HepG2 (cell line): ENCODE measurements at regions not wholly inside any gene's neighbourhood (a gene's known extent, or its start where the extent isn't known, plus 50 kb on each side); places are given as distances from the start of the nearest gene placed in this dataset.

Experiments used
- ATAC-seq: fragments of 200-7000 bp; cut with Tn5 transposase; 3 replicates; pipeline ENCODE4 v1.9.1; 2020; ENCODE audit warnings: mild to moderate bottlenecking, moderate library complexity
- BruUV-seq: library from RNA; stranded (reverse); fragments of 400-500 nt; replicated peaks from 2 replicates; lab custom pipeline; 2021; lab: Mats Ljungman, UMichigan
- CTCF ChIA-PET: fragments of 300-600 bp; formaldehyde crosslinking; extraction: SDS; loops from one replicate; lab custom pipeline; 2021; ENCODE audit warnings: low total read pairs, inconsistent platforms, low intra/inter-chr PET ratio; lab: Yijun Ruan, JAX
- POLR2A ChIA-PET: fragments of 350-600 bp; sonication (Branson Sonifier 250); formaldehyde crosslinking; loops from one replicate; lab custom pipeline; 2020; ENCODE audit warnings: antibody characterized with exemption, inconsistent platforms; lab: Yijun Ruan, JAX
- DNase-seq: peaks from one replicate; pipeline ENCODE4 v3.0.0-alpha.2; 2015; ENCODE audit warnings: low spot score
- FAIRE-seq: peaks from 3 replicates; lab custom pipeline; 2011; peaks lifted over from hg19 to GRCh38; lab: Jason Lieb, UNC
- H2AFZ ChIP-seq: one replicate; pipeline ENCODE4 v1.6.1; 2011; ENCODE audit warnings: low read length, inconsistent platforms
- H3K27ac ChIP-seq: fragments of 300-600 bp; 3 replicates; pipeline ENCODE4 v1.8.0; 2011; ENCODE audit warnings: mixed run types, mild to moderate bottlenecking, mixed read lengths, low read length, inconsistent platforms; ENCODE audit not compliant: insufficient read depth; ENCODE audit errors: extremely low read length
- H3K27me3 ChIP-seq, 2 experiments: fragments of 200-600 bp in 1 of 2; 2 replicates in 1 of 2; 3 replicates in 1 of 2; pipeline versions ENCODE4 v1.6.0 to v1.8.0; 2011; ENCODE audit warnings: low read length in 2 of 2, mild to moderate bottlenecking in 2 of 2, moderate library complexity in 2 of 2, inconsistent platforms in 1 of 2; ENCODE audit not compliant: insufficient read depth in 2 of 2, control insufficient read depth in 1 of 2
- H3K36me3 ChIP-seq, 2 experiments: fragments of 200-600 bp in 1 of 2; replicated peaks in 1 of 2; 2 replicates in 1 of 2; 3 replicates in 1 of 2; pipeline versions ENCODE4 v1.5.1 to v1.8.0; 2011; ENCODE audit warnings: low read length in 2 of 2, inconsistent platforms in 1 of 2; ENCODE audit not compliant: insufficient read depth in 2 of 2, control insufficient read depth in 1 of 2
- H3K4me1 ChIP-seq: 2 replicates; pipeline ENCODE4 v1.5.1; 2012; ENCODE audit warnings: low read length, inconsistent platforms; ENCODE audit not compliant: insufficient read depth
- H3K4me2 ChIP-seq: 2 replicates; pipeline ENCODE4 v1.6.0; 2011; ENCODE audit warnings: low read depth, low read length, inconsistent platforms
- H3K4me3 ChIP-seq, 3 experiments: fragments of 200-600 bp in 1 of 3; sonication (generic), shearing (Covaris generic) in 1 of 3; replicated peaks in 1 of 3; 2 replicates each; pipeline ENCODE4 v1.5.1; 2011 to 2016; ENCODE audit warnings: low read length in 3 of 3, inconsistent platforms in 2 of 3, low read depth in 2 of 3, mild to moderate bottlenecking in 2 of 3, control low read depth in 1 of 3, mixed read lengths in 1 of 3; ENCODE audit not compliant: insufficient read depth in 1 of 3
- H3K79me2 ChIP-seq: one replicate; pipeline ENCODE4 v1.6.1; 2011; ENCODE audit warnings: low read length, inconsistent platforms; ENCODE audit not compliant: insufficient read depth
- H3K9ac ChIP-seq: 2 replicates; pipeline ENCODE4 v1.6.0; 2011; ENCODE audit warnings: mild to moderate bottlenecking, low read depth, low read length, inconsistent platforms; ENCODE audit not compliant: insufficient read depth
- H3K9me3 ChIP-seq: 2 replicates; pipeline ENCODE4 v1.5.1; 2012; ENCODE audit warnings: mild to moderate bottlenecking, low read length
- H4K20me1 ChIP-seq: 2 replicates; pipeline ENCODE4 v1.6.0; 2011; ENCODE audit warnings: inconsistent platforms, mild to moderate bottlenecking, low read length, moderate library complexity; ENCODE audit not compliant: insufficient read depth
- NFIB ChIP-seq: sonication (generic); formaldehyde crosslinking; IDR thresholded peaks from 2 replicates; pipeline ENCODE4 v1.9.0; 2021; ENCODE audit warnings: missing genetic modification reagents, mild to moderate bottlenecking, borderline replicate concordance
- NFKB2 ChIP-seq: sonication (generic); formaldehyde crosslinking; IDR thresholded peaks from 2 replicates; pipeline ENCODE4 v1.4.0; 2020; ENCODE audit warnings: missing genetic modification reagents, borderline replicate concordance
- NR2F2 ChIP-seq: IDR thresholded peaks from 2 replicates; pipeline ENCODE4 v1.6.1; 2012; ENCODE audit warnings: low read depth, inconsistent platforms, borderline replicate concordance
- PCBP2 ChIP-seq: fragments of 200-400 bp; formaldehyde crosslinking; optimal IDR thresholded peaks from 2 replicates; pipeline ENCODE3; 2018; ENCODE audit warnings: low read length, low read depth; ENCODE audit not compliant: poor library complexity, severe bottlenecking
- PLRG1 ChIP-seq: fragments of 450-650 bp; conservative IDR thresholded peaks from 2 replicates; pipeline ENCODE4 v1.6.1; 2016
- RXRA ChIP-seq: sonication (generic); formaldehyde crosslinking; IDR thresholded peaks from 2 replicates; pipeline ENCODE4 v1.5.1; 2020; ENCODE audit warnings: missing genetic modification reagents
- ZNF83 ChIP-seq: sonication (generic); formaldehyde crosslinking; IDR thresholded peaks from 2 replicates; pipeline ENCODE4 v1.4.0; 2020; ENCODE audit warnings: missing genetic modification reagents, mild to moderate bottlenecking, borderline replicate concordance
- ZNF850 ChIP-seq: sonication (generic); formaldehyde crosslinking; conservative IDR thresholded peaks from 2 replicates; pipeline ENCODE4 v1.9.0; 2021; ENCODE audit warnings: mild to moderate bottlenecking, missing genetic modification reagents
- ZSCAN25 ChIP-seq: sonication (generic); formaldehyde crosslinking; IDR thresholded peaks from 2 replicates; pipeline ENCODE4 v1.8.0; 2022; ENCODE audit warnings: mild to moderate bottlenecking, missing genetic modification reagents
- WGBS: methylation state at CpG from one replicate; pipeline ENCODE4 v1.1.6; 2017; ENCODE audit warnings: low lambda C conversion rate; 5-methylcytosine and 5-hydroxymethylcytosine counted together
- in situ Hi-C: cut with HindIII; loops from 2 replicates; pipeline ENCODE4 v1.10.0; 2017; ENCODE audit warnings: low pct_unique_long_range_greater_than_20kb; ENCODE audit not compliant: extremely low pct_ligation_motif_present
- intact Hi-C: fragments of 100-400 bp; cut with micrococcal nuclease; formaldehyde crosslinking; loops from one replicate; pipeline ENCODE4 v1.10.0; 2022; ENCODE audit not compliant: unreplicated experiment

GRCh38 chr16:87028481-87029320 is 288.5 kb downstream of the C16orf95 start:
- ATAC-seq: no peak
- Histone ChIP-seq H2AFZ (no peak overlapping the region), H3K4me2 (no peak overlapping the region), H4K20me1 (no peaks in the 10 kb centered on the region), H3K9ac (no peak overlapping the region), H3K27me3 (peaks cover 0 to 31% of the 10 kb centered on the region in 2 experiments; a peak in 4 of 5 replicates), H3K36me3 (no peaks in the 10 kb centered on the region), H3K4me3 (no peak overlapping the region), H3K9me3 (no peaks in the 10 kb centered on the region), H3K27ac (no peak overlapping the region), H3K4me1 (no peaks in the 10 kb centered on the region), H3K79me2 (no peaks in the 10 kb centered on the region)
- ChIA-PET CTCF (no interaction called here), POLR2A (no interaction called here)
- no peak for DNase-seq
- TF ChIP-seq ZSCAN25 (CRISPR knock-in tag): no peak
- no peak for TF ChIP-seq ZNF850 (CRISPR knock-in tag)
- no peak for TF ChIP-seq PCBP2
- TF ChIP-seq NFKB2: no peak
- TF ChIP-seq ZNF83 (CRISPR knock-in tag): no peak
- no peak for TF ChIP-seq RXRA
- FAIRE-seq: no peak
- no TSS peak for BruUV-seq
- intact Hi-C loops (no loop called here), in situ Hi-C loops (no loop called here)
- WGBS: 17% methylated on average over 13 of the region's 14 CpGs

DNA sequence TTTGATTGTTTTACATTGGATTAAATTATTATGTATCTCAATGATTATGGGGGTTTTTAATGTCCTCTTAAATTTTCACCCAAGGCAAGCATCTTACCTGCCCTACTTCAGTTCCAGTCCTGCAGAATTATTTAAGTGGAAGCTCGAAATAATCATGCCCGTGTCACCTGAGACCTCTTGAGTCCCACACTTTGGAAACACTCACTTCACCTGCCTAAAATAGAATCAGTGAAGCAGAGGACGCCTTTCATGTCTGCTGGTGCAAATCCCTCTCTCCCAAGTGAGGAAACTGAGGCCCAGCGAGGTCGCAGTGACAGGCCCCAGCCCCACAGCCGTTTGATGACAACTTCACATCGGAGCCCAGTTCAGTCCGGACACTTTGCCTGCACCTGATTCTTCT is 284.6 kb downstream of the C16orf95 start:
- Histone ChIP-seq H3K27ac (no peak overlapping the region), H4K20me1 (no peaks in the 10 kb centered on the region), H3K9me3 (no peaks in the 10 kb centered on the region), H3K4me2 (no peak overlapping the region), H3K27me3 (peaks cover 0 to 49% of the 10 kb centered on the region in 2 experiments; a peak in 4 of 5 replicates), H3K36me3 (no peaks in the 10 kb centered on the region), H3K79me2 (no peaks in the 10 kb centered on the region), H3K9ac (no peak overlapping the region), H2AFZ (no peak overlapping the region), H3K4me1 (no peaks in the 10 kb centered on the region), H3K4me3 (no peak overlapping the region)
- BruUV-seq: no TSS peak
- in situ Hi-C loops: no loop called here
- POLR2A ChIA-PET: no interaction called here
- no peak for FAIRE-seq
- DNase-seq: no peak
- no peak for TF ChIP-seq NFIB (CRISPR knock-in tag)
- no peak for TF ChIP-seq NR2F2
- TF ChIP-seq PLRG1: no peak
- CTCF ChIA-PET: no interaction called here
- intact Hi-C loops: no loop called here
- ATAC-seq: no peak
- 11% methylated on average over 8 of the region's 8 CpGs for WGBS
